Neural crest cell (in vitro differentiated cells): ENCODE measurements at regions not wholly inside any gene's neighbourhood (a gene's known extent, or its start where the extent isn't known, plus 50 kb on each side); places are given as distances from the start of the nearest gene placed in this dataset.

ENCODE experiments used
- DNase-seq: peaks from one replicate; pipeline ENCODE4 v3.0.0; 2021; ENCODE audit warnings: low read depth, mixed read lengths, low spot score
- H3K27ac Mint-ChIP-seq: one replicate; pipeline ENCODE4 v1.8.0; 2021; ENCODE audit warnings: mild to moderate bottlenecking, mixed read lengths; ENCODE audit not compliant: unreplicated experiment
- H3K27me3 Mint-ChIP-seq: 2 replicates; pipeline ENCODE4 v1.8.0; 2021; ENCODE audit warnings: low read depth, mild to moderate bottlenecking, mixed read lengths
- H3K36me3 Mint-ChIP-seq: 2 replicates; pipeline ENCODE4 v1.8.0; 2021; ENCODE audit warnings: low read depth, mild to moderate bottlenecking, mixed read lengths
- H3K4me1 Mint-ChIP-seq: 2 replicates; pipeline ENCODE4 v1.8.0; 2021; ENCODE audit warnings: mixed read lengths
- H3K4me3 Mint-ChIP-seq: one replicate; pipeline ENCODE4 v1.8.0; 2021; ENCODE audit warnings: mild to moderate bottlenecking, mixed read lengths
- H3K9me3 Mint-ChIP-seq: 2 replicates; pipeline ENCODE4 v1.8.0; 2021; ENCODE audit warnings: mixed read lengths
- CTCF ChIP-seq: fragments of 200-600 bp; sonication (generic); conservative IDR thresholded peaks from 2 replicates; pipeline ENCODE4 v1.5.0; 2021; ENCODE audit warnings: antibody characterized with exemption, mild to moderate bottlenecking

DNA sequence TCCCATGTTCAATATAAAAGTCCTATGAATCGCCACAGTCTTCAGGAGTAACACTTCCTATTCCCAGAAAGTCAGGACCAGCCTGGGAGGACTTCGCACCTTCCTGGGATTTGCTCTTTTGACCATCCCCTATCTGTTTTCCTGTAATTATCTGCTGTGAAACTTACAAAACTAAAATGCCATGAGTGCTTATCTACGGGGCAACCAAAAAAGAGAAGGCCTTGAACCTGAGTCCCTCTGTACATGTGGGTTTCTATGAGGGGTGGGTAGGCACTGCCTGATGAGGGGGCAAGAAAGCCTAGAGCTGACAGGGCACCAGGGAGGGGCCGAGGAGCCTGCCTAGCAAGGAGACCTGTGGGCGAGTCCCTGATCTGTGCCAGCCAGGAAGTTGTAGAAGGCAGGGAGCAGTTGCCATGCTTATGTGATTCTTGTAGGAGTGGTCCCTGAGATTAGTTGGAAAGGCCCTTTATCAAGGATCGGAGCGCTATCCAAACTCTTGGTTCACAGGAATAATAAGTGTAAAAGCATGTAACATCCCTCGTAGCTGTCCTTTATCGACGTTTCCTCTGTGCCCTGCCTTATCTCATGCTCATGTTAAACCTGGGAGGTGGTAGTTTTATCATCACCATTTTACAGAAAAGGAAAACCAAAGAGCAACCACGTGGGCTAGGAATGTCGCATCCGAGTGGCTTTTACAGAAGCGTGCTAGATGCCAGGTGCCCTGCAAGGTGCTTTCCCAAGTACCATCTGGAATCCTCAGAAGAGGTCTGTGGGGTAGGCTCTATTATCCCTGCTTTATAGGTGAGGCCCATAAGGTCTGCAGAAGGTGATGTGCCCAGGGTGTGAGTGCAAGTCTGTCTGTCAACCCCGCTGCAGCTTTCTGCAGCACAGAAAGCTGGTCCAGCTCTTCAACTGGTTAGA is 111.8 kb downstream of the B3GNT2 start:
- no peak for DNase-seq
- Mint-ChIP-seq H3K27ac (no peak overlapping the region), H3K4me3 (no peak overlapping the region), H3K36me3 (no peaks in the 10 kb centered on the region), H3K9me3 (no peaks in the 10 kb centered on the region), H3K27me3 (peaks cover 3% of the 10 kb centered on the region), H3K4me1 (peaks cover 33% of the 10 kb centered on the region)
- no peak for TF ChIP-seq CTCF

GRCh38 chr2:62306751-62307468 is 111.0 kb downstream of the B3GNT2 start:
- H3K27ac Mint-ChIP-seq: no peak overlapping the region

GRCh38 chr2:62305421-62306176 is 109.7 kb downstream of the B3GNT2 start:
- H3K4me1 Mint-ChIP-seq: peaks cover 33% of the 10 kb centered on the region

More at GRCh38 chr2:62306751-62307468, 111.0 kb downstream of the B3GNT2 start:
- peaks cover 3% of the 10 kb centered on the region for H3K27me3 Mint-ChIP-seq
- TF ChIP-seq CTCF: no peak
- no peak for DNase-seq
- H3K4me1 Mint-ChIP-seq: peaks cover 33% of the 10 kb centered on the region
- no peak overlapping the region for H3K4me3 Mint-ChIP-seq
- no peaks in the 10 kb centered on the region for H3K36me3 Mint-ChIP-seq
- H3K9me3 Mint-ChIP-seq: no peaks in the 10 kb centered on the region

DNA sequence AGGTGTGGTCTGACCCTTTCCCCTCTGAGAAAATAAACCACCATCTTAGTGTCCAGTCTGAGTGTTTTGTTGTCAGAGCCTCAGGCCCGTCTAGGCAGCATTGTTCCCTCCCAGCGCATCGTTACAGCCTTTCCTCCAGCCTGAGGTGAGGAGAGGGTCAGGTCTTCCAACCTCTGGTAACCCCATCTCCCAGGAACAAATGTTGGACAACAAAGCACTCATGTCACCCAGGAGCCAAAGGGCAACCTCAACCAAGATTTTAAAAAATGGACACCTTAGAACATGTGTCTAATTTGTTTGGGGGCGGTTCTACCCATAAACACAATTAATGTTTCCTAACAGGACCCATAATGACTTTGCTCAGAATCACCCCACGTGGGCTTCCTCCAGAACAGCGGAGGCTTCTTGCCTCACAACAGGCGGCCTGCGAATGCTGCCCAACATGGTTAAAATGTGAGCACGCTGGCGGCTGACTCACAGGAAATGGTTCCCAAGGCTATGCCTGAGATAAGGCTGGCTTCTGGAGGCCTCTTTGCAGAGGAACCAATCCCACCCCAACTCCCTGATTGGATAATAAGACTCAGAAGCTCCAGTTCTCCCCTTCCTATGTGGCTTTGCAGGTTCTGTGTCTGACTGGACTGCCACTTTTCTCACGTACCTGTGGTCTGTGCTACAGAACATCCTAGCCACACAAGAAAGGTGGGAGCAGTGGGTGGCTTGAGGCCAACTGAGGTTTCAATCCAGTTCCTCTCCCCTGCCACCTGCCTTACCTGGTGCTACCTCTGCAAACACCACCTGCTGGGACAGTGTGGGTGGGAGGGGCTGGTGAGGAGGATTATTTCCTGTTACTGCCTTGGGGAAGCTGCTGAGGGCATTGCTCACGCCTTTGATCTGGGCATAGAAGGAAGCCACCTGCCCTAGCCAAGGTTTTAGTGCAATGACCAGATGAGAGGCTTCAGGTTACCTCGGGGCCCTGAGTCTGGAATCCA is 108.8 kb downstream of the B3GNT2 start:
- no peak overlapping the region for H3K4me3 Mint-ChIP-seq
- DNase-seq: no peak

More at GRCh38 chr2:62305421-62306176, 109.7 kb downstream of the B3GNT2 start:
- H3K9me3 Mint-ChIP-seq: no peaks in the 10 kb centered on the region
- DNase-seq: no peak
- no peaks in the 10 kb centered on the region for H3K36me3 Mint-ChIP-seq
- no peak overlapping the region for H3K27ac Mint-ChIP-seq
- no peak overlapping the region for H3K4me3 Mint-ChIP-seq
- TF ChIP-seq CTCF: no peak
- H3K27me3 Mint-ChIP-seq: peaks cover 6% of the 10 kb centered on the region

More for the DNA sequence above, 108.8 kb downstream of the B3GNT2 start:
- H3K27me3 Mint-ChIP-seq: peaks cover 6% of the 10 kb centered on the region
- H3K9me3 Mint-ChIP-seq: no peaks in the 10 kb centered on the region
- H3K27ac Mint-ChIP-seq: no peak overlapping the region
- no peaks in the 10 kb centered on the region for H3K36me3 Mint-ChIP-seq
- peaks cover 33% of the 10 kb centered on the region for H3K4me1 Mint-ChIP-seq
- TF ChIP-seq CTCF: no peak
